GM23338 (cell line): ENCODE measurements at regions not wholly inside any gene's neighbourhood (a gene's known extent, or its start where the extent isn't known, plus 50 kb on each side); places are given as distances from the start of the nearest gene placed in this dataset.

Source experiments
- ATAC-seq: fragments of 200-7000 bp; cut with Tn5 transposase; 3 replicates; pipeline ENCODE4 v1.9.1; 2020
- DNase-seq: peaks from one replicate; pipeline ENCODE4 v3.0.0-alpha.2; 2015; ENCODE audit warnings: low spot score
- H2AFZ ChIP-seq: fragments of 200-600 bp; sonication (generic); 2 replicates; pipeline ENCODE4 v1.8.0; 2016; ENCODE audit warnings: antibody characterized with exemption, mild to moderate bottlenecking, moderate library complexity
- H3F3A ChIP-seq: fragments of 200-600 bp; sonication (generic); replicated peaks from 2 replicates; pipeline ENCODE4 v1.8.0; 2017; ENCODE audit warnings: antibody characterized with exemption, mixed run types, low read depth
- H3K27ac ChIP-seq: fragments of 200-600 bp; sonication (generic); 2 replicates; pipeline ENCODE4 v1.6.1; 2016; ENCODE audit warnings: low read depth
- H3K27me3 ChIP-seq: fragments of 200-600 bp; sonication (generic); 2 replicates; pipeline ENCODE4 v1.8.0; 2016; ENCODE audit warnings: mild to moderate bottlenecking, mixed run types, moderate library complexity; ENCODE audit not compliant: insufficient read depth
- H3K36me3 ChIP-seq: fragments of 200-600 bp; sonication (generic); 2 replicates; pipeline ENCODE4 v1.8.0; 2016; ENCODE audit warnings: mild to moderate bottlenecking; ENCODE audit not compliant: insufficient read depth
- H3K4me1 ChIP-seq: fragments of 200-600 bp; sonication (generic); 2 replicates; pipeline ENCODE4 v1.8.0; 2016; ENCODE audit warnings: mild to moderate bottlenecking, moderate library complexity; ENCODE audit not compliant: insufficient read depth
- H3K4me2 ChIP-seq: fragments of 200-600 bp; sonication (generic); 2 replicates; pipeline ENCODE4 v1.7.1; 2017; ENCODE audit warnings: mixed run types
- H3K4me3 ChIP-seq: fragments of 200-600 bp; sonication (generic); 2 replicates; pipeline ENCODE4 v1.6.1; 2016; ENCODE audit warnings: mixed run types
- H3K79me2 ChIP-seq: fragments of 200-600 bp; sonication (generic); replicated peaks from 2 replicates; pipeline ENCODE4 v1.8.0; 2017; ENCODE audit warnings: mild to moderate bottlenecking; ENCODE audit not compliant: insufficient read depth
- H3K9me2 ChIP-seq: fragments of 200-600 bp; sonication (generic); 2 replicates; pipeline ENCODE4 v1.8.0; 2017; ENCODE audit not compliant: insufficient read depth
- H4K20me1 ChIP-seq: fragments of 200-600 bp; sonication (generic); replicated peaks from 2 replicates; pipeline ENCODE4 v1.8.0; 2017; ENCODE audit warnings: mild to moderate bottlenecking; ENCODE audit not compliant: insufficient read depth
- H3K27ac Mint-ChIP-seq: 2 replicates; pipeline ENCODE4 v1.8.0; 2020; ENCODE audit warnings: inconsistent platforms, mild to moderate bottlenecking, moderate library complexity, mixed read lengths
- H3K27me3 Mint-ChIP-seq: 3 replicates; pipeline ENCODE4 v1.8.0; 2022; ENCODE audit warnings: low read depth, mild to moderate bottlenecking, moderate library complexity, mixed read lengths, inconsistent platforms; ENCODE audit not compliant: insufficient read depth, poor library complexity
- H3K36me3 Mint-ChIP-seq: 3 replicates; pipeline ENCODE4 v1.8.0; 2021; ENCODE audit warnings: low read depth, mild to moderate bottlenecking, inconsistent platforms, moderate library complexity, mixed read lengths
- H3K4me1 Mint-ChIP-seq: 3 replicates; pipeline ENCODE4 v1.8.0; 2020; ENCODE audit warnings: mild to moderate bottlenecking, inconsistent platforms, mixed read lengths
- H3K4me3 Mint-ChIP-seq: 3 replicates; pipeline ENCODE4 v1.8.0; 2021; ENCODE audit warnings: moderate library complexity, mild to moderate bottlenecking, inconsistent platforms, mixed read lengths
- H3K9me3 Mint-ChIP-seq: 3 replicates; pipeline ENCODE4 v1.8.0; 2020; ENCODE audit warnings: moderate library complexity, mild to moderate bottlenecking, inconsistent platforms, mixed read lengths
- CREB1 ChIP-seq: fragments of 250-450 bp; sonication (Bioruptor Pico); IDR thresholded peaks from 2 replicates; pipeline ENCODE4 v1.5.0; 2020; ENCODE audit warnings: low read depth, mild to moderate bottlenecking, moderate library complexity
- CTCF ChIP-seq, 2 experiments: fragments of 200-600 bp in 1 of 2; sonication (generic) in 1 of 2; conservative IDR thresholded peaks; 2 replicates each; pipeline versions ENCODE4 v1.5.1 to v1.6.1; 2016 to 2017; ENCODE audit warnings: antibody characterized with exemption in 2 of 2, low read depth in 2 of 2, mild to moderate bottlenecking in 2 of 2, moderate library complexity in 1 of 2
- ETS1 ChIP-seq: IDR thresholded peaks from 2 replicates; pipeline ENCODE4 v1.6.1; 2016; ENCODE audit warnings: antibody characterized with exemption
- EZH2 ChIP-seq: fragments of 200-600 bp; sonication (generic); IDR thresholded peaks from one replicate; pipeline ENCODE4 v1.8.0; 2017; ENCODE audit warnings: antibody characterized with exemption, mild to moderate bottlenecking, low read depth; ENCODE audit not compliant: unreplicated experiment
- EZH2phosphoT487 ChIP-seq: fragments of 200-600 bp; sonication (generic); IDR thresholded peaks from one replicate; pipeline ENCODE4 v1.8.1; 2018; ENCODE audit warnings: antibody characterized with exemption; ENCODE audit not compliant: unreplicated experiment
- JUNB ChIP-seq: IDR thresholded peaks from one replicate; pipeline ENCODE4 v1.6.1; 2016; ENCODE audit warnings: antibody characterized with exemption; ENCODE audit not compliant: unreplicated experiment
- NANOG ChIP-seq: IDR thresholded peaks from 2 replicates; pipeline ENCODE4 v1.6.1; 2016; ENCODE audit warnings: antibody characterized with exemption, borderline replicate concordance
- POLR2AphosphoS5 ChIP-seq: IDR thresholded peaks from 2 replicates; pipeline ENCODE4 v1.6.1; 2016; ENCODE audit warnings: antibody characterized with exemption, low read depth
- REST ChIP-seq: IDR thresholded peaks from one replicate; pipeline ENCODE4 v1.6.1; 2018; ENCODE audit warnings: antibody characterized with exemption; ENCODE audit not compliant: unreplicated experiment
- STAT1 ChIP-seq: IDR thresholded peaks from one replicate; pipeline ENCODE4 v1.6.1; 2016; ENCODE audit warnings: antibody characterized with exemption; ENCODE audit not compliant: unreplicated experiment
- ZNF114 ChIP-seq: fragments of 250-450 bp; sonication (Bioruptor Pico); IDR thresholded peaks from 2 replicates; pipeline ENCODE4 v1.5.0; 2020; ENCODE audit warnings: mild to moderate bottlenecking, moderate library complexity
- ZNF331 ChIP-seq: fragments of 250-450 bp; sonication (Bioruptor Pico); IDR thresholded peaks from 2 replicates; pipeline ENCODE4 v1.5.0; 2020; ENCODE audit warnings: low read depth, mild to moderate bottlenecking, moderate library complexity
- ZNF462 ChIP-seq: fragments of 250-450 bp; sonication (Bioruptor Pico); IDR thresholded peaks from 2 replicates; pipeline ENCODE4 v1.5.0; 2020; ENCODE audit warnings: mild to moderate bottlenecking, moderate library complexity

- Mint-ChIP-seq H3K9me3 (0 out of 3 replicates have a peak, but pooled peaks cover under 1% of the 10 kb centered on the region), H3K4me3 (no peak overlapping the region), H3K4me1 (no peaks in the 10 kb centered on the region)
Observed at GRCh38 chr3:73828348-73828747, 203.6 kb upstream of the PDZRN3 start.

More at GRCh38 chr3:73828348-73828747, 203.6 kb upstream of the PDZRN3 start:
- Mint-ChIP-seq H3K27me3 (no peaks in the 10 kb centered on the region), H3K27ac (no peak overlapping the region), H3K36me3 (no peaks in the 10 kb centered on the region)
- TF ChIP-seq STAT1 (no peak), EZH2phosphoT487 (no peak), ZNF114 (CRISPR knock-in tag) (no peak), REST (no peak), NANOG (no peak), EZH2 (no peak), CTCF (conservative IDR thresholded peaks at IDR 0.05; ENCODE audit: low read depth in 2 of 2) (no peak), CREB1 (CRISPR knock-in tag) (no peak), JUNB (no peak), ZNF331 (CRISPR knock-in tag) (no peak), POLR2AphosphoS5 (no peak), ETS1 (no peak), ZNF462 (CRISPR knock-in tag) (no peak)
- no peaks in the 10 kb centered on the region for H3K79me2 ChIP-seq
- H3K4me2 ChIP-seq = no peak overlapping the region
- no peaks in the 10 kb centered on the region for H3K4me1 ChIP-seq
- ATAC-seq (no peak), DNase-seq (no peak)
- H3K27me3 ChIP-seq = no peaks in the 10 kb centered on the region
- no peak overlapping the region for H3K4me3 ChIP-seq
- no peaks in the 10 kb centered on the region for H3F3A ChIP-seq
- no peaks in the 10 kb centered on the region for H3K36me3 ChIP-seq
- H4K20me1 ChIP-seq = no peaks in the 10 kb centered on the region
- no peaks in the 10 kb centered on the region; the same call in 1 of the 2 replicates for H3K9me2 ChIP-seq
- H2AFZ ChIP-seq = no peak overlapping the region
- no peak overlapping the region for H3K27ac ChIP-seq
